ENCODE measurements at regions not wholly inside any gene's neighbourhood (a gene's known extent, or its start where the extent isn't known, plus 50 kb on each side); places are given as distances from the start of the nearest gene placed in this dataset.

GRCh38 chr11:29211202-29211601 lies 805.6 kb downstream of the KCNA4 start:
- TF ChIP-seq, protein P1, sequence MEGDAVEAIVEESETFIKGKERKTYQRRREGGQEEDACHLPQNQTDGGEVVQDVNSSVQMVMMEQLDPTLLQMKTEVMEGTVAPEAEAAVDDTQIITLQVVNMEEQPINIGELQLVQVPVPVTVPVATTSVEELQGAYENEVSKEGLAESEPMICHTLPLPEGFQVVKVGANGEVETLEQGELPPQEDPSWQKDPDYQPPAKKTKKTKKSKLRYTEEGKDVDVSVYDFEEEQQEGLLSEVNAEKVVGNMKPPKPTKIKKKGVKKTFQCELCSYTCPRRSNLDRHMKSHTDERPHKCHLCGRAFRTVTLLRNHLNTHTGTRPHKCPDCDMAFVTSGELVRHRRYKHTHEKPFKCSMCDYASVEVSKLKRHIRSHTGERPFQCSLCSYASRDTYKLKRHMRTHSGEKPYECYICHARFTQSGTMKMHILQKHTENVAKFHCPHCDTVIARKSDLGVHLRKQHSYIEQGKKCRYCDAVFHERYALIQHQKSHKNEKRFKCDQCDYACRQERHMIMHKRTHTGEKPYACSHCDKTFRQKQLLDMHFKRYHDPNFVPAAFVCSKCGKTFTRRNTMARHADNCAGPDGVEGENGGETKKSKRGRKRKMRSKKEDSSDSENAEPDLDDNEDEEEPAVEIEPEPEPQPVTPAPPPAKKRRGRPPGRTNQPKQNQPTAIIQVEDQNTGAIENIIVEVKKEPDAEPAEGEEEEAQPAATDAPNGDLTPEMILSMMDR (conservative IDR thresholded peaks at IDR 0.05; ENCODE audit: low read depth, low read length) = no peak
- TF ChIP-seq EZH2 (IDR thresholded peaks at IDR 0.05; ENCODE audit: low read length, unreplicated experiment) = no peak
